ENCODE measurements at regions not wholly inside any gene's neighbourhood (a gene's known extent, or its start where the extent isn't known, plus 50 kb on each side); places are given as distances from the start of the nearest gene placed in this dataset.
A peak's percentile ranks its signal among the peaks of the same experiment; 100 is the strongest.

GRCh38 chr5:124309241-124309980, 437.0 kb downstream of the ZNF608 start:
- H3K9me3 ChIP-seq (ENCODE audit: control insufficient read depth in 1 of 2, low read length in 2 of 2) = no peaks in the 10 kb centered on the region
- H3K36me3 ChIP-seq (ENCODE audit: control insufficient read depth in 1 of 2, insufficient read depth in 2 of 2, low read length in 2 of 2) = no peaks in the 10 kb centered on the region
- H3K4me1 ChIP-seq (ENCODE audit: control insufficient read depth in 1 of 2, insufficient read depth in 2 of 2, low read length in 2 of 2) = peaks cover 4 to 8% of the 10 kb centered on the region in 2 donors
- no peaks in the 10 kb centered on the region for H3K27me3 ChIP-seq (ENCODE audit: low read depth, low read length)
- H3K4me3 ChIP-seq (ENCODE audit: low read depth in 1 of 2, low read length in 2 of 2) = no peak overlapping the region
- H3K27ac ChIP-seq (ENCODE audit: low read length) = no peak overlapping the region

GRCh38 chr5:124303366-124303765, 443.1 kb downstream of the ZNF608 start:
- Histone ChIP-seq H3K4me3 (ENCODE audit: low read depth in 1 of 2, low read length in 2 of 2) (no peak overlapping the region), H3K27ac (ENCODE audit: low read length) (no peak overlapping the region), H3K9me3 (ENCODE audit: control insufficient read depth in 1 of 2, low read length in 2 of 2) (no peaks in the 10 kb centered on the region), H3K4me1 (ENCODE audit: control insufficient read depth in 1 of 2, insufficient read depth in 2 of 2, low read length in 2 of 2) (peaks cover 0 to 7% of the 10 kb centered on the region in 2 donors), H3K27me3 (ENCODE audit: low read depth, low read length) (no peaks in the 10 kb centered on the region), H3K36me3 (ENCODE audit: control insufficient read depth in 1 of 2, insufficient read depth in 2 of 2, low read length in 2 of 2) (no peaks in the 10 kb centered on the region)

GRCh38 chr5:124302533-124302932, 443.9 kb downstream of the ZNF608 start:
- no peaks in the 10 kb centered on the region for H3K9me3 ChIP-seq (ENCODE audit: control insufficient read depth in 1 of 2, low read length in 2 of 2)
- peaks cover 0 to 7% of the 10 kb centered on the region in 2 donors for H3K4me1 ChIP-seq (ENCODE audit: control insufficient read depth in 1 of 2, insufficient read depth in 2 of 2, low read length in 2 of 2)
- peak overlapping the region; percentile 27 for H3K27ac ChIP-seq (ENCODE audit: low read length)
- no peak overlapping the region for H3K4me3 ChIP-seq (ENCODE audit: low read depth in 1 of 2, low read length in 2 of 2)
- no peaks in the 10 kb centered on the region for H3K27me3 ChIP-seq (ENCODE audit: low read depth, low read length)
- H3K36me3 ChIP-seq (ENCODE audit: control insufficient read depth in 1 of 2, insufficient read depth in 2 of 2, low read length in 2 of 2) = no peaks in the 10 kb centered on the region

- Histone ChIP-seq H3K36me3 (ENCODE audit: control insufficient read depth in 1 of 2, insufficient read depth in 2 of 2, low read length in 2 of 2) (no peaks in the 10 kb centered on the region), H3K4me1 (ENCODE audit: control insufficient read depth in 1 of 2, insufficient read depth in 2 of 2, low read length in 2 of 2) (peaks cover 0 to 7% of the 10 kb centered on the region in 2 donors), H3K27ac (ENCODE audit: low read length) (peak overlapping the region; percentile 27), H3K9me3 (ENCODE audit: control insufficient read depth in 1 of 2, low read length in 2 of 2) (no peaks in the 10 kb centered on the region), H3K27me3 (ENCODE audit: low read depth, low read length) (no peaks in the 10 kb centered on the region), H3K4me3 (ENCODE audit: low read depth in 1 of 2, low read length in 2 of 2) (no peak overlapping the region)
Observed at GRCh38 chr5:124301850-124302249, 444.6 kb downstream of the ZNF608 start.

GRCh38 chr5:124300815-124301621, 445.4 kb downstream of the ZNF608 start:
- H3K9me3 ChIP-seq (ENCODE audit: control insufficient read depth in 1 of 2, low read length in 2 of 2) = no peaks in the 10 kb centered on the region
- H3K36me3 ChIP-seq (ENCODE audit: control insufficient read depth in 1 of 2, insufficient read depth in 2 of 2, low read length in 2 of 2) = no peaks in the 10 kb centered on the region
- no peak overlapping the region for H3K4me3 ChIP-seq (ENCODE audit: low read depth in 1 of 2, low read length in 2 of 2)
- peaks cover 0 to 7% of the 10 kb centered on the region in 2 donors for H3K4me1 ChIP-seq (ENCODE audit: control insufficient read depth in 1 of 2, insufficient read depth in 2 of 2, low read length in 2 of 2)
- H3K27me3 ChIP-seq (ENCODE audit: low read depth, low read length) = no peaks in the 10 kb centered on the region
- no peak overlapping the region for H3K27ac ChIP-seq (ENCODE audit: low read length)

GRCh38 chr5:124297826-124298225, 448.6 kb downstream of the ZNF608 start:
- Histone ChIP-seq H3K9me3 (ENCODE audit: control insufficient read depth in 1 of 2, low read length in 2 of 2) (no peaks in the 10 kb centered on the region), H3K27ac (ENCODE audit: low read length) (no peak overlapping the region), H3K4me1 (ENCODE audit: control insufficient read depth in 1 of 2, insufficient read depth in 2 of 2, low read length in 2 of 2) (peaks cover 0 to 7% of the 10 kb centered on the region in 2 donors), H3K36me3 (ENCODE audit: control insufficient read depth in 1 of 2, insufficient read depth in 2 of 2, low read length in 2 of 2) (no peaks in the 10 kb centered on the region), H3K4me3 (ENCODE audit: low read depth in 1 of 2, low read length in 2 of 2) (no peak overlapping the region), H3K27me3 (ENCODE audit: low read depth, low read length) (no peaks in the 10 kb centered on the region)

- Histone ChIP-seq H3K9me3 (ENCODE audit: control insufficient read depth in 1 of 2, low read length in 2 of 2) (no peaks in the 10 kb centered on the region), H3K4me3 (ENCODE audit: low read depth in 1 of 2, low read length in 2 of 2) (no peak overlapping the region), H3K27me3 (ENCODE audit: low read depth, low read length) (no peaks in the 10 kb centered on the region), H3K27ac (ENCODE audit: low read length) (no peak overlapping the region), H3K36me3 (ENCODE audit: control insufficient read depth in 1 of 2, insufficient read depth in 2 of 2, low read length in 2 of 2) (no peaks in the 10 kb centered on the region), H3K4me1 (ENCODE audit: control insufficient read depth in 1 of 2, insufficient read depth in 2 of 2, low read length in 2 of 2) (peaks cover 0 to 9% of the 10 kb centered on the region in 2 donors)
Observed at GRCh38 chr5:124292322-124292855, 454.1 kb downstream of the ZNF608 start.

- H3K27me3 ChIP-seq (ENCODE audit: low read depth, low read length) = no peaks in the 10 kb centered on the region
- no peaks in the 10 kb centered on the region for H3K9me3 ChIP-seq (ENCODE audit: control insufficient read depth in 1 of 2, low read length in 2 of 2)
- H3K4me1 ChIP-seq (ENCODE audit: control insufficient read depth in 1 of 2, insufficient read depth in 2 of 2, low read length in 2 of 2) = peaks cover 0 to 14% of the 10 kb centered on the region in 2 donors
- no peak overlapping the region for H3K4me3 ChIP-seq (ENCODE audit: low read depth in 1 of 2, low read length in 2 of 2)
- no peaks in the 10 kb centered on the region for H3K36me3 ChIP-seq (ENCODE audit: control insufficient read depth in 1 of 2, insufficient read depth in 2 of 2, low read length in 2 of 2)
- H3K27ac ChIP-seq (ENCODE audit: low read length) = no peak overlapping the region
Observed at GRCh38 chr5:124289641-124290311, 456.7 kb downstream of the ZNF608 start.

GRCh38 chr5:124289130-124289529, 457.3 kb downstream of the ZNF608 start:
- Histone ChIP-seq H3K27me3 (ENCODE audit: low read depth, low read length) (no peaks in the 10 kb centered on the region), H3K9me3 (ENCODE audit: control insufficient read depth in 1 of 2, low read length in 2 of 2) (no peaks in the 10 kb centered on the region), H3K4me3 (ENCODE audit: low read depth in 1 of 2, low read length in 2 of 2) (no peak overlapping the region), H3K4me1 (ENCODE audit: control insufficient read depth in 1 of 2, insufficient read depth in 2 of 2, low read length in 2 of 2) (peaks cover 0 to 14% of the 10 kb centered on the region in 2 donors), H3K27ac (ENCODE audit: low read length) (no peak overlapping the region), H3K36me3 (ENCODE audit: control insufficient read depth in 1 of 2, insufficient read depth in 2 of 2, low read length in 2 of 2) (no peaks in the 10 kb centered on the region)

GRCh38 chr5:124287813-124288212, 458.6 kb downstream of the ZNF608 start:
- H3K4me1 ChIP-seq (ENCODE audit: control insufficient read depth in 1 of 2, insufficient read depth in 2 of 2, low read length in 2 of 2) = peaks cover 4 to 19% of the 10 kb centered on the region in 2 donors
- H3K36me3 ChIP-seq (ENCODE audit: control insufficient read depth in 1 of 2, insufficient read depth in 2 of 2, low read length in 2 of 2) = no peaks in the 10 kb centered on the region
- H3K4me3 ChIP-seq (ENCODE audit: low read depth in 1 of 2, low read length in 2 of 2) = no peak overlapping the region
- no peak overlapping the region for H3K27ac ChIP-seq (ENCODE audit: low read length)
- H3K27me3 ChIP-seq (ENCODE audit: low read depth, low read length) = no peaks in the 10 kb centered on the region
- no peaks in the 10 kb centered on the region for H3K9me3 ChIP-seq (ENCODE audit: control insufficient read depth in 1 of 2, low read length in 2 of 2)

- no peak overlapping the region for H3K27ac ChIP-seq (ENCODE audit: low read length)
- H3K9me3 ChIP-seq (ENCODE audit: control insufficient read depth in 1 of 2, low read length in 2 of 2) = no peaks in the 10 kb centered on the region
- H3K27me3 ChIP-seq (ENCODE audit: low read depth, low read length) = no peaks in the 10 kb centered on the region
- H3K36me3 ChIP-seq (ENCODE audit: control insufficient read depth in 1 of 2, insufficient read depth in 2 of 2, low read length in 2 of 2) = no peaks in the 10 kb centered on the region
- H3K4me1 ChIP-seq (ENCODE audit: control insufficient read depth in 1 of 2, insufficient read depth in 2 of 2, low read length in 2 of 2) = peaks cover 4 to 19% of the 10 kb centered on the region in 2 donors
- no peak overlapping the region for H3K4me3 ChIP-seq (ENCODE audit: low read depth in 1 of 2, low read length in 2 of 2)
Observed at GRCh38 chr5:124285733-124286132, 460.7 kb downstream of the ZNF608 start.
